ENCODE measurements at regions not wholly inside any gene's neighbourhood (a gene's known extent, or its start where the extent isn't known, plus 50 kb on each side); places are given as distances from the start of the nearest gene placed in this dataset.
A peak's percentile ranks its signal among the peaks of the same experiment; 100 is the strongest.

DNA sequence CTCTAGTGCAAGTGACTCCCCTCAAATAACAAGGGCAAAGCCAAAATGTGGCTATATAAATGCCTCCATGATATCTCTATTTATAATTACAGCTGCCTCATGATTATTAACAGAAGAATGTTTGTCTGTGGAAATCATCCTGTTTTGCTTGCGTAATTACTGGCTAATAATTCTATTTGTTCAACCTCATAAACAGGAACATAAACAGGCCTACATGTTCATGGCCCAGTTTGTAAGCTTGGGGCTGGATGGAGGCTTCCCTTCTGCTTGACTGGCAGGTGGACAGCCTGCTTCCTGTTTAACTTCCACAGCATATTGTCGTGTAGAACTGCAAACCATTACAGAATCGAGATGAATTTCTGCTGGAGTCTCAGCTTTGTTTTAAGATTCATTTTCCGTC lies 766.0 kb upstream of the MAP3K7 start:
- H3K4me1 ChIP-seq = no peaks in the 10 kb centered on the region
- no peaks in the 10 kb centered on the region for H3K27me3 ChIP-seq
- no peaks in the 10 kb centered on the region for H3K36me3 ChIP-seq
- no peak overlapping the region for H3K4me3 ChIP-seq
- no peak overlapping the region for H3K27ac ChIP-seq
- no peaks in the 10 kb centered on the region for H3K9me3 ChIP-seq (replicated peaks)
- no peak for DNase-seq

DNA sequence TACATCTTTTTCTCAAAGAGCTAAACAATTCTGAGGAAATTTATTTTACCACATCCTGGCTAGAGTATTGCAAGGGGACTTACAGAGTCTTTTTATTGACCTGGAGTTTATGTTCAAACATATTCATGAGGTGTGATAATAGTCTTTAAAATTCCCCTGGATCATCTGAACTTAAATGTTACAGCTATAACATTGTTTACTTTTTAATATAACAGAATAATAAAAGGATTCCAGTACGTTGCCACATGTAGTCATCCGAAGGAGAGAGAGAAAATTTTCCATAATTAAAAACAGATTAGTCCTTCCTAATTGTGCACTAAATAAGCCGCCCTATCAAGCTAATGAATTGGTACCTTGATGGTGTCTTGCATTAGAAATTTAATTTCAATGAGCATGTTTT lies 765.4 kb upstream of the MAP3K7 start:
- no peaks in the 10 kb centered on the region for H3K27me3 ChIP-seq
- no peak overlapping the region for H3K27ac ChIP-seq
- no peaks in the 10 kb centered on the region for H3K9me3 ChIP-seq (replicated peaks)
- no peak overlapping the region for H3K4me3 ChIP-seq
- H3K4me1 ChIP-seq = no peaks in the 10 kb centered on the region
- no peaks in the 10 kb centered on the region for H3K36me3 ChIP-seq
- no peak for DNase-seq

DNA sequence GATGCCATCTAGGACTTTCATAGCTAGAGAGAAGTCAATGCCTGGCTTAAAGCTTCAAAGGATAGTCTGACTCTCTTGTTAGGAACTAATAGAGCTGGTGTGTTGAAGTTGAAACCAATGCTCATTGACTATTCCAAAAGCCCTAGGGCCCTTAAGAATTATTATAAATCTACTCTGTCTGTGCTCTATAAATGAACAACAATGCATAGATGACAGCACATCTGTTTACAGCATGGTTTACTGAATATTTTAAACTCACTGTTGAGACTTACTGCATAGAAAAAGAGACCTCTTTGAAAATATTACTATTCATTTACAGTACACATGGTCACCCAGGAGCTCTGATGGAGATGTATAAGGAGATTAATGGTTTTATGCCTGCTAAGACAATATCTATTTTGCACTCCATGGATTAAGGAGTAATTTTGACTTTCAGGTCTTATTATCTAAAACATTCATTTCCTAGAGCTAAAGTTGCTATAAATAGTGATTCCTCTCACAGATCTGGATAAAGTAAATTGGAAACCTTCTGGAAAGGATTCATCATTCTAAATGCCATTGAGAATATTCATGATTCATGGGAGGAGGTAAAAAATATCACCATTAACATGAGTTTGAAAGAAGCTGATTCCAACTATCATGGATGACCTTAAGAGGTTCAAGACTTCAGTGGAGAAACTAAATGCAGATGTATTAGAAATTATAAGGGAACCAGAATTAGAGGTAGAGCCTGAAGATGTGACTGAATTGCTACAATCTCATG lies 763.5 kb upstream of the MAP3K7 start:
- no peaks in the 10 kb centered on the region for H3K9me3 ChIP-seq (replicated peaks)
- no peaks in the 10 kb centered on the region for H3K4me1 ChIP-seq
- no peak overlapping the region for H3K4me3 ChIP-seq
- H3K27me3 ChIP-seq = no peaks in the 10 kb centered on the region
- no peaks in the 10 kb centered on the region for H3K36me3 ChIP-seq
- H3K27ac ChIP-seq = no peak overlapping the region
- no peak for DNase-seq

DNA sequence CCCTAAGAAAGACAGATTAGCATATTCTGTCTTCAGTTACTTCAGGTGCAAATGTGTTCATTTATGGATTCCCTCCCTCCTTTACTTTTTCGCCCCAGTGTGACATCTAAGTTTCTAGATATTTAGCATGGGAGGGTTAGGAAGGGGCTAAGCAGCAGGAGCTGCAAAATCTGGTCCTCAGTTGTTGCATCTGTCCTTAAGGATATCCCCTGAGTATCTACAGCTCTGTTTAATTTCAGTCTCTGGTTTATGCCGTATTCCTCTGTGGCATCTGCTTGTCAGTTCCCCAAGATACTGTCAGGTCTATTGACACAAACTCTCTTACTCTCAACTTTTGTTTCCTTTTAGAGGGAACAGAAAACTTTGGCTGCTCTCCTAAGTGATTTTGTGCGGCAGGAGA lies 754.6 kb upstream of the MAP3K7 start:
- Histone ChIP-seq H3K27ac (no peak overlapping the region), H3K4me1 (no peaks in the 10 kb centered on the region)
- DNase-seq = no peak

DNA sequence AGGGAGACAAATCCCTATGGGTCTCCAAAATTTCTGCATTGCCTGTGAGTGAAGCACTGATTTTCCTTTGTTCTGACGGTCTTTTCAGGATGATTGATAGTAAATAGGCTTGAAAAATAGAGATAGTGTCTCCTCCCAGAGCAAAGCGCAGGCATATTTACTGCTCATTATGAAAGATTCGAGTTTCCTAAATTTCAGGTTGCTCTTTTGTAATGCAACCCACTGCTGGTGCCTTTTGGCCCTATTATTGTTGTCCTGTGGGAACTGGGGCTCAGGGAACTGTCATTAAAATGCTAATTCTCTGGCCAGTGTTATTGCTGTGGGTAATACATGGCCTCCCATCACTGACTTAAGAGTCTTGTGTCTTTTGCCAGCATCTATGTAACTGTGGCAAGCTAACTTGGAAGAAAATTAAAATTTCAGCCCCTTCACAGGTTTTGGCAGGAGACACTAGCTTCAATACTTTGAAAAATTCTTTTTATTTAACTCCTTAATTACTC lies 754.1 kb upstream of the MAP3K7 start:
- no peaks in the 10 kb centered on the region; the same call in 1 of the 2 replicates for H3K9me3 ChIP-seq (replicated peaks)
- DNase-seq = no peak
- H3K27ac ChIP-seq = no peak overlapping the region
- no peak overlapping the region for H3K4me3 ChIP-seq
- H3K4me1 ChIP-seq = no peaks in the 10 kb centered on the region
- H3K27me3 ChIP-seq = no peaks in the 10 kb centered on the region
- no peaks in the 10 kb centered on the region for H3K36me3 ChIP-seq

More for the DNA sequence above, 754.6 kb upstream of the MAP3K7 start:
- H3K36me3 ChIP-seq = no peaks in the 10 kb centered on the region
- no peak overlapping the region for H3K4me3 ChIP-seq
- H3K27me3 ChIP-seq = no peaks in the 10 kb centered on the region
- no peaks in the 10 kb centered on the region; the same call in 1 of the 2 replicates for H3K9me3 ChIP-seq (replicated peaks)

DNA sequence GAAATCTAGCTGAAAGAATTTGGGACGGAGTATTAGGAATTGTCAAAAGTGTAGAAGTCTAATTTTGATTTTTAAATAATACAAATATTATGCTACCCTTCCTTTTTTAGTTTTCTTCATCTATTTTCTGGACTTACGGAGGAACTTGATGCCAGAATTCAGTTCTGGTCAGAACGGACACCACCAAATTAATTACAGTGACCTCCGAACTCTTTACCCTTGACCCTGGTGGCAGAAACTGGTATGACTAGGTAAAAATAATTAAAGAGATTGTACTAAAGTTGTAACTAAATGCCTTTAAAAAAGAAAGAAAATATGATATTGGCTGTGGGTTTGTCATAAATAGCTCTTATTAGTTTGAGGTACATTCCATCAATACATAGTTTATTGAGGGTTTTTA lies 751.1 kb upstream of the MAP3K7 start:
- Histone ChIP-seq H3K36me3 (no peaks in the 10 kb centered on the region), H3K27me3 (no peaks in the 10 kb centered on the region), H3K27ac (no peak overlapping the region), H3K4me3 (no peak overlapping the region), H3K4me1 (no peaks in the 10 kb centered on the region; the same call in 1 of the 2 replicates), H3K9me3 (replicated peaks) (peaks cover 4% of the 10 kb centered on the region; the same call in 1 of the 2 replicates)
- no peak for DNase-seq

DNA sequence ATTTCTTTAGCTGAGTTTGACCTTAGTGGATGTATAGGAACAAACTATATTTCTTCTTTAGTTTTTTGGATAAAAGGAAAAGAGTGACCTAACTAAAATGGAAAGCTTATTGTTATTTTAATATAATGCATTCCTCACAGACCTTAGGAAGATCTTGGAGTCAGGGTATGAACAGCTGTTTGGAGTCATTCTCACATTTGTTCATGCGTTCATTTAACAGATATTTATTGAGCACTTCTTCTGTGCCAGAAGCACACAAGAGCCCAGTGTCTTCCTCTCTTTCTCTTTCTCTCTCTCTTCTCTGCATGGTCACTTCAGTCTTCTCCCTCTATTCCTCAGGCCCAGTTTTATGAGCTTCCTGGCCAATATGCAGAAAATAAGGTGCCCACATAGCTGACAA lies 744.0 kb upstream of the MAP3K7 start:
- peak overlapping the region; percentile 19 for H3K27ac ChIP-seq
- H3K36me3 ChIP-seq = no peaks in the 10 kb centered on the region
- peak in 1 of 2 experiments; percentile 28 for DNase-seq
- H3K27me3 ChIP-seq = no peaks in the 10 kb centered on the region
- H3K9me3 ChIP-seq (replicated peaks) = peaks cover 4% of the 10 kb centered on the region; the same call in 1 of the 2 replicates
- H3K4me1 ChIP-seq = peaks cover 19% of the 10 kb centered on the region
- no peak overlapping the region for H3K4me3 ChIP-seq

DNA sequence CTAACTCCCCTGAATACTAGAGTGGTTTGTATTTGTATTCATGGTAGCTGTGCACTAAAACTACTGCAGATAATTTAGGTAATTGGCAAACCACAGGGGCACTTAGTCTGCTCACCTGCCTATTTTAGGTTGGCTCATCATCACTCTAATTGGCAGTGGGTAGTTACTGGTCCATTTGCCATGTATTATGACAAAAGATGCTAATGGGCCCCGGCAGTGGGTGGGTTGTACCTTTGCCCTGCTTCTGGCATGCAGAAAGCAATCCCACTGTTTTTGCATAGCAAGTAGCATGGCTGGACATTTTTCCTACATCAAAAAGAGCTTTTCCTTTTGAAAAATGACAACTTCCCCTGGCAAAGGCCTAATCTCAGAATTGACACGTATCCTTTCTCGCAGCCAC lies 741.4 kb upstream of the MAP3K7 start:
- Histone ChIP-seq H3K4me1 (peaks cover 19% of the 10 kb centered on the region), H3K36me3 (no peaks in the 10 kb centered on the region), H3K4me3 (no peak overlapping the region), H3K9me3 (replicated peaks) (no peaks in the 10 kb centered on the region), H3K27me3 (no peaks in the 10 kb centered on the region), H3K27ac (no peak overlapping the region)
- DNase-seq = no peak

DNA sequence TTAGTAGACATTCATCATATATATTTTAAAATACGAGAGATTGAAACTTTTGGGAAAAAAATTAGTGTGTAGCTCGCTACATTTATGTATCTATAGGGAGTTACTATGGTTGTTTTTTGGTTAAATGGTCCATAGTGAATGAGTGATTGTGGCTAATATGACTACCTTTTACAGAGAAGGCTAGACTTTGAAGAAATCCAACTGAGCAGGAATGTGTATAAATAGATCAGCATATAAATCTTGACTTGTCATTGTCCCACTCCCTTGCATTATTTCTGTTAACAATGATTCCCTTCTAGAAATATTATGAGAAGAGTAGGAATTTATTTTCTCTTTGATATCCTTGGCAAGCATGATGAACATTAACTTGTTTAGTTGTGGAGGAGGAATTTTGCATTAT lies 737.8 kb upstream of the MAP3K7 start:
- Histone ChIP-seq H3K9me3 (replicated peaks) (no peaks in the 10 kb centered on the region), H3K4me3 (no peak overlapping the region), H3K27me3 (no peaks in the 10 kb centered on the region), H3K27ac (no peak overlapping the region), H3K36me3 (no peaks in the 10 kb centered on the region), H3K4me1 (0 out of 2 replicates have a peak, but pooled peaks cover 8% of the 10 kb centered on the region)
- no peak for DNase-seq

DNA sequence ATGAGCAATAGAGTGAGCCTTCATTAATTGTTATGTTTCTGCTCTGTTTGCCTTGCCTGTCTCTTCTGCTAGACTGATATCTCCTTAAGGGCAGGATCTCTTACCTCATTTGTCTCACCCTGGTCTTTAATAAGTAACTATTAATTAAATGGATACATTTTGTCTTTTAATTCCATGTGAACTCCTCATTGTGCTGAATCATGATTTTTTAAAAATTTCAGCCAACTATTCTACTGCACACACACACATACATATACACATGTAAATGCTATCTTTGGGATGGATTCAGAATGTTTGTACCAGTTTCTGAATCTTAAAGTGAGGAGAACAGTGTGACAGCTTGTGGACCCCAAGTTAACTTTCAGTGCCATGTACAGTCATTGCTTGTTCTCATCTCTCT lies 731.1 kb upstream of the MAP3K7 start:
- H3K27ac ChIP-seq = no peak overlapping the region
- no peaks in the 10 kb centered on the region for H3K4me1 ChIP-seq
- DNase-seq = no peak
- H3K4me3 ChIP-seq = no peak overlapping the region
- no peaks in the 10 kb centered on the region for H3K9me3 ChIP-seq (replicated peaks)
- H3K27me3 ChIP-seq = no peaks in the 10 kb centered on the region
- no peaks in the 10 kb centered on the region for H3K36me3 ChIP-seq

DNA sequence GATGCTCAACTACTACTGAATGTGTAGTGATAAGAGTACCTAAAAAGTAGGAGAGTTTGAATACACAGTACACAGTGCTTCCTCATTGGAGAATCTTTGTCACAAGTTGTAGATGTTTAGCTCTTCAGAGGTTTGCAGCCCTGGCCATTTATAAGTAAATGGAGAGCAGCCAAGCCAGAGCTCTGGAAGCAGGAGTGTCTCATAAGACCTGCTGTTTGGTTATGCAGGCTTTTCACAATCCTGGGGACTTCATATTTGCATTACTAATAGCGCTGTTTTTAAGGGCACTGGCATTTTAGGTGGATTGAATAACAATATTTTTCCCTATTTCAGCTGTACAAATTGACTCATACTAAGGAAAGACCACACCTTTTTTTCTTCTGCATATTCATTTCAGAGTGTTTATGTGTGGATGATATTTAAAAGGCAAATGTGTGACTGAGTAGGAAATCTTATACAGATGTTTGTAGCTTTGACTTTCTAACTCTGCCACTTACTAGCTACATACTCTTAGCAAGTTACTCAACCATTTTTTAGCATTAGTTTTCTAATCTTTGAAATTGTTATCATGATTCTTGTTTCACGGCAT lies 730.5 kb upstream of the MAP3K7 start:
- H3K27ac ChIP-seq = no peak overlapping the region
- H3K27me3 ChIP-seq = no peaks in the 10 kb centered on the region
- no peaks in the 10 kb centered on the region for H3K9me3 ChIP-seq (replicated peaks)
- H3K4me3 ChIP-seq = no peak overlapping the region
- DNase-seq = no peak
- H3K36me3 ChIP-seq = no peaks in the 10 kb centered on the region
- no peaks in the 10 kb centered on the region for H3K4me1 ChIP-seq

DNA sequence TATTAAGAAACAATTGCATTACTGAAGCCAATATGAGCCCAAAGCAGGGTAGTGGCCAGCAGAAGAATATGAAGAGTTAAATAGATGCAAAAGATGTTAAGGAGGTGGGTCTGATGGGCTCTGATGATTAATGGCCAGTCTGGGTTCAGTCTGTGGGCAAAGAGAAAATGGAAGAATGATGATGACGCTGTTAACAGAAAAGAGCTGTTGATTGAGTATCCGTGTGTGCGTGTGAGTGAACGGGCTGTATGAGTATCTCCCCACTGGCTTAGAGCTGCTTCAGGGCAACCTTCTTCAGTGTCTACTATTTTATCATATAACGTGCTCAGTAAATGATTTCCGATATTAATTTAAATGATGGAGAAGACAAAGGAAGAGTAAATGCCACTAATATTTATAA lies 723.3 kb upstream of the MAP3K7 start:
- Histone ChIP-seq H3K36me3 (no peaks in the 10 kb centered on the region), H3K9me3 (replicated peaks) (peaks cover 8% of the 10 kb centered on the region), H3K4me3 (no peak overlapping the region), H3K27ac (no peak overlapping the region), H3K27me3 (no peaks in the 10 kb centered on the region), H3K4me1 (no peaks in the 10 kb centered on the region)
- no peak for DNase-seq

DNA sequence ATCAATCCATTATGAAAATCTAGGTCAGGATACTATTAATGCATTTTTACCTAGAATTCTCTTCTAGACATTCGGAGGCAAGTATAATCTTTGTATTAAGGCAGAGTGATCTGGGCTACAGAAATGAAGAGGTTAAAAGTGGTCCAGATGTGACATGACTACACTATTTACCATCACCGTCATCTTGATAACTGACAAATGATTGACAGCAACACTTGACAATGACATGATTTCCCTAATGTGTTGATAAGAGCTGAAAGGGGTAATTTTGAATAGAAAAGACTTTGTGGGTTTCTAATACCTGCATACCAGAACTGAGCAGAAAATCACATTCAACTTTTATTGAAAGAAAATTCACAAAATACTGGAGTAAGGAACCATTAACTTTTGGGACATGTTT lies 718.9 kb upstream of the MAP3K7 start:
- no peak overlapping the region for H3K4me3 ChIP-seq
- H3K9me3 ChIP-seq (replicated peaks) = peaks cover 13% of the 10 kb centered on the region
- H3K27me3 ChIP-seq = no peaks in the 10 kb centered on the region
- DNase-seq = no peak
- no peak overlapping the region for H3K27ac ChIP-seq
- no peaks in the 10 kb centered on the region for H3K36me3 ChIP-seq
- H3K4me1 ChIP-seq = no peaks in the 10 kb centered on the region

DNA sequence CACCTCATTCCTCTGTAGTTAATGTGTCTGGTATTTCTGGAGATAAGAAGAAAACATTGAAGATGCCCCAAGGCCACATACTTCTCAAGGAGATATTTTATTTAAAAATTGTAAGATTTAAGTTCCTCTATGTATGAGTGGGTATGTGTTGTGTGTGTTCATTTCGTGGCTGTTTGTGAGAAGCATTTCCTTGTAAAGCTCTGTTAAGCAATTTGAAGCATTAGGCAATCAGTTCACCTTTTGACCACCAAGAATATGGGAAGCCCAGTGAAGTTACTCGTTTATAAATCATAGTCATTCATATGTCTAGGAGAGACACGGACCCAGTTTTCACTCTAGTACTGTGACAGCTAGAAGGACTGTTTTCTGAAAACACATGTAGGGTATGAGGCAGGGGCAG lies 717.6 kb upstream of the MAP3K7 start:
- peaks cover 13% of the 10 kb centered on the region for H3K9me3 ChIP-seq (replicated peaks)
- no peak overlapping the region for H3K27ac ChIP-seq
- H3K27me3 ChIP-seq = no peaks in the 10 kb centered on the region
- H3K4me1 ChIP-seq = peaks cover 5% of the 10 kb centered on the region
- H3K36me3 ChIP-seq = no peaks in the 10 kb centered on the region
- DNase-seq = no peak
- H3K4me3 ChIP-seq = no peak overlapping the region

DNA sequence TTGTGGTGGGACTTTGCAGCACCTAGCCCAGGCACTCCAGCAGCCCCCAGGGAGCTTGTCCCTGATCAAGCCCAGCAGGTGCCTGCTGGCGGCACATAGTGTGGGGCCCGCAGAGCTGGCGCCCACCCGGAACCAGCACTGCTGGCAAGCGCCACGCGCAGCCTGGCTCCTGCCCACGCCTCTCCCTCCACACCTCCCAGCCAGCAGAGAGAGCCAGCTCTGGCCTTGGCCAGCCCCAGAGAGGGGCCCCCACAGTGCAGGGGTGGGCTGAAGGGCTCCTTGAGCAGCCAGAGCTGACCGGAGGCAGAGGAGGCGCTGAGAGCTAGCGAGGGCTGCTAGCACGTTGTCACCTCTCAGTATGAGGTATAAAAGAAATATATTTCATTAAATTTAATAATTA lies 716.5 kb upstream of the MAP3K7 start:
- H3K27ac ChIP-seq = no peak overlapping the region
- no peaks in the 10 kb centered on the region for H3K27me3 ChIP-seq
- peaks cover 14% of the 10 kb centered on the region for H3K4me1 ChIP-seq
- H3K4me3 ChIP-seq = no peak overlapping the region
- DNase-seq = no peak
- peaks cover 13% of the 10 kb centered on the region for H3K9me3 ChIP-seq (replicated peaks)
- no peaks in the 10 kb centered on the region for H3K36me3 ChIP-seq
